Type B pancreatic cell (in vitro differentiated cells): ENCODE measurements at regions not wholly inside any gene's neighbourhood (a gene's known extent, or its start where the extent isn't known, plus 50 kb on each side); places are given as distances from the start of the nearest gene placed in this dataset.
"Not testable (repeated sequence)": the region's sequence is repeated elsewhere in the genome, so short reads cannot be mapped to it uniquely, and the experiment has no call there.

Experiments used
- DNase-seq: peaks from one replicate; pipeline ENCODE4 v3.0.0; 2021; ENCODE audit warnings: mixed read lengths; ENCODE audit not compliant: unreplicated experiment; ENCODE audit errors: extremely low spot score
- H3K27ac Mint-ChIP-seq: 2 replicates; pipeline ENCODE4 v1.8.0; 2021; ENCODE audit warnings: mild to moderate bottlenecking, mixed read lengths
- H3K27me3 Mint-ChIP-seq: 2 replicates; pipeline ENCODE4 v1.8.0; 2021; ENCODE audit warnings: mixed read lengths
- H3K36me3 Mint-ChIP-seq: 2 replicates; pipeline ENCODE4 v1.8.0; 2021; ENCODE audit warnings: mixed read lengths
- H3K4me1 Mint-ChIP-seq: one replicate; pipeline ENCODE4 v1.8.0; 2021; ENCODE audit warnings: mixed read lengths; ENCODE audit not compliant: unreplicated experiment
- H3K4me3 Mint-ChIP-seq: 2 replicates; pipeline ENCODE4 v1.8.0; 2021; ENCODE audit warnings: mild to moderate bottlenecking, mixed read lengths
- H3K9me3 Mint-ChIP-seq: 2 replicates; pipeline ENCODE4 v1.8.0; 2021; ENCODE audit warnings: mixed read lengths
- CTCF ChIP-seq: fragments of 200-600 bp; sonication (generic); conservative IDR thresholded peaks from 2 replicates; pipeline ENCODE4 v1.5.0; 2021; ENCODE audit warnings: antibody characterized with exemption, mild to moderate bottlenecking

- peaks cover 24% of the 10 kb centered on the region for H3K4me1 Mint-ChIP-seq
- DNase-seq: no peak
- H3K27me3 Mint-ChIP-seq: no peaks in the 10 kb centered on the region
- TF ChIP-seq CTCF: no peak
- no peak overlapping the region for H3K4me3 Mint-ChIP-seq
- H3K36me3 Mint-ChIP-seq: no peaks in the 10 kb centered on the region
- no peak overlapping the region for H3K27ac Mint-ChIP-seq
- no peaks in the 10 kb centered on the region for H3K9me3 Mint-ChIP-seq
Measured at GRCh38 chr1:58966103-58966916, 182.5 kb upstream of the JUN start.

GRCh38 chr1:58966917-58967740, 183.3 kb upstream of the JUN start:
- DNase-seq: peak; percentile 15
- Mint-ChIP-seq H3K4me3 (no peak overlapping the region), H3K27ac (no peak overlapping the region), H3K27me3 (no peaks in the 10 kb centered on the region), H3K4me1 (peaks cover 24% of the 10 kb centered on the region), H3K36me3 (no peaks in the 10 kb centered on the region), H3K9me3 (no peaks in the 10 kb centered on the region)
- no peak for TF ChIP-seq CTCF

DNA sequence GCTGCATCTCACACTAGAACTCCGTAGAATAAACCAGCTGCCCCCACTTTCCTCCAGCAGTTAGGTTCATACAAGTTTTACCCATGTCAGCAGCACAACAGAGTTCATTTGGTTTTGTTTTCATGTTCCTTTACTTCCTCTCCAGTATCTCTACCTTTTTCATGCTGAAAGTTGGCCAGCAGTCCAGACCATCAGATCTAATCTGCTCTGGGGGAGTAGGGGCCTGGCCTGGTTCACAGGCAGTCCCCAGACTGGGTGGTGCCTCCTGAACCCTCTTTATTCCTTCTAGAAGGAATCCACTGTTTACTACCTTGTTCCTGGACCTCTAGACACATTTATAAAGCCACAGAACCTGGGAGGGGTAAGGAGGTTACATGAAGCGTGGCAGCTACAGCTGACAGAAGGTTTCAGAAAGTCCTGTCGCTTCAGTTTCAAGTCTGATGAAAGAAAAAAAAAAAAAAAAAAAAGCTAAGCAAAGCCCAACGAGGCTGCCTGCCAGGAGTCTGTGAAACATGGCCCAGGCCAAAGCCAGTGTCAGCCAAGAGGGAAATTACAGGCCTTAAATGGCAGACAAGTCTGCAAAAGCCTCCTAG, 184.6 kb upstream of the JUN start:
- Mint-ChIP-seq H3K36me3 (no peaks in the 10 kb centered on the region), H3K4me3 (no peak overlapping the region), H3K27me3 (no peaks in the 10 kb centered on the region), H3K9me3 (no peaks in the 10 kb centered on the region), H3K4me1 (peaks cover 24% of the 10 kb centered on the region), H3K27ac (peak overlapping the region; percentile 38)
- no peak for DNase-seq
- no peak for TF ChIP-seq CTCF

- H3K4me1 Mint-ChIP-seq: peaks cover 24% of the 10 kb centered on the region
- not testable (repeated sequence) for H3K27ac Mint-ChIP-seq, H3K4me3 Mint-ChIP-seq, DNase-seq, H3K9me3 Mint-ChIP-seq, H3K27me3 Mint-ChIP-seq, H3K36me3 Mint-ChIP-seq
Measured at GRCh38 chr1:58969176-58969575, 185.3 kb upstream of the JUN start.

- no peak for TF ChIP-seq CTCF
- no peak for DNase-seq
- H3K27me3 Mint-ChIP-seq: no peaks in the 10 kb centered on the region
- peaks cover 16% of the 10 kb centered on the region for H3K4me1 Mint-ChIP-seq
- H3K9me3 Mint-ChIP-seq: no peaks in the 10 kb centered on the region
- no peak overlapping the region for H3K27ac Mint-ChIP-seq
- no peak overlapping the region for H3K4me3 Mint-ChIP-seq
- H3K36me3 Mint-ChIP-seq: no peaks in the 10 kb centered on the region
Measured at GRCh38 chr1:58971629-58972140, 187.8 kb upstream of the JUN start.

GRCh38 chr1:58975888-58976287, 192.0 kb upstream of the JUN start:
- Mint-ChIP-seq H3K4me1 (peaks cover 5% of the 10 kb centered on the region), H3K36me3 (no peaks in the 10 kb centered on the region), H3K27me3 (no peaks in the 10 kb centered on the region), H3K4me3 (no peak overlapping the region), H3K9me3 (no peaks in the 10 kb centered on the region), H3K27ac (no peak overlapping the region)
- DNase-seq: no peak
- TF ChIP-seq CTCF: no peak
